CD14-positive monocyte (primary cell): ENCODE measurements at regions not wholly inside any gene's neighbourhood (a gene's known extent, or its start where the extent isn't known, plus 50 kb on each side); places are given as distances from the start of the nearest gene placed in this dataset.

Experiments
- DNase-seq, 3 donors: peaks; one replicate each; pipeline ENCODE4 v3.0.0-alpha.2; 2011 to 2022
- H2AFZ ChIP-seq: 2 replicates; pipeline ENCODE4 v1.6.0; 2012; ENCODE audit warnings: mild to moderate bottlenecking, low read depth, low read length, inconsistent platforms; ENCODE audit not compliant: insufficient read depth, poor library complexity, severe bottlenecking
- H3K27ac ChIP-seq, 2 donors: 1 replicate in 1 of 2; 2 replicates in 1 of 2; pipeline ENCODE4 v1.5.1; 2012 to 2013; ENCODE audit warnings: low read length in 2 of 2, control low read depth in 1 of 2, inconsistent platforms in 1 of 2, low read depth in 1 of 2, mild to moderate bottlenecking in 1 of 2
- H3K27me3 ChIP-seq, 2 donors: one replicate each; pipeline versions ENCODE4 v1.6.0 to v1.6.1; 2011 to 2013; ENCODE audit warnings: low read length in 2 of 2; ENCODE audit not compliant: control insufficient read depth in 2 of 2, insufficient read depth in 2 of 2
- H3K36me3 ChIP-seq, 2 donors: replicated peaks in 1 of 2; 1 replicate in 1 of 2; 2 replicates in 1 of 2; pipeline versions ENCODE4 v1.5.1 to v1.6.1; 2012 to 2013; ENCODE audit warnings: low read length in 2 of 2, control low read depth in 1 of 2, inconsistent platforms in 1 of 2, mild to moderate bottlenecking in 1 of 2; ENCODE audit not compliant: insufficient read depth in 2 of 2, control insufficient read depth in 1 of 2
- H3K4me1 ChIP-seq, 2 donors: 1 replicate in 1 of 2; 2 replicates in 1 of 2; pipeline versions ENCODE4 v1.5.1 to v1.6.1; 2012 to 2013; ENCODE audit warnings: low read length in 2 of 2, control low read depth in 1 of 2, inconsistent platforms in 1 of 2, mild to moderate bottlenecking in 1 of 2, moderate library complexity in 1 of 2; ENCODE audit not compliant: insufficient read depth in 2 of 2, control insufficient read depth in 1 of 2
- H3K4me2 ChIP-seq: replicated peaks from 2 replicates; pipeline ENCODE3; 2012; ENCODE audit warnings: low read length, moderate library complexity, mild to moderate bottlenecking; ENCODE audit not compliant: poor library complexity, severe bottlenecking; ENCODE audit errors: extremely low read depth
- H3K4me3 ChIP-seq, 3 experiments: fragments of 200-600 bp in 1 of 3; sonication (generic) in 1 of 3; replicated peaks in 1 of 3; 1 replicate in 2 of 3; 2 replicates in 1 of 3; pipeline ENCODE4 v1.5.1; 2011 to 2013; ENCODE audit warnings: low read length in 3 of 3, mild to moderate bottlenecking in 3 of 3, control low read depth in 2 of 3, low read depth in 2 of 3, inconsistent platforms in 1 of 3, moderate library complexity in 1 of 3
- H3K79me2 ChIP-seq: 2 replicates; pipeline ENCODE4 v1.6.0; 2012; ENCODE audit warnings: mild to moderate bottlenecking, control low read depth, inconsistent platforms, low read length, moderate library complexity; ENCODE audit not compliant: insufficient read depth
- H3K9ac ChIP-seq: 2 replicates; pipeline ENCODE4 v1.6.0; 2017; ENCODE audit warnings: low read length, mild to moderate bottlenecking; ENCODE audit not compliant: insufficient read depth, poor library complexity, severe bottlenecking
- H3K9me3 ChIP-seq, 2 donors: replicated peaks in 1 of 2; 1 replicate in 1 of 2; 2 replicates in 1 of 2; pipeline versions ENCODE4 v1.5.1 to v1.6.1; 2012 to 2013; ENCODE audit warnings: low read length in 2 of 2, control low read depth in 1 of 2; ENCODE audit not compliant: control insufficient read depth in 1 of 2, insufficient read depth in 1 of 2
- H4K20me1 ChIP-seq: 2 replicates; pipeline ENCODE4 v1.6.0; 2012; ENCODE audit warnings: mild to moderate bottlenecking, low read length, control low read depth, moderate library complexity; ENCODE audit not compliant: insufficient read depth
- H3K27ac Mint-ChIP-seq, 7 donors: one replicate each; pipeline ENCODE4 v1.8.0; 2020; ENCODE audit warnings: mild to moderate bottlenecking in 7 of 7, mixed read lengths in 7 of 7, moderate library complexity in 6 of 7, inconsistent platforms in 2 of 7
- H3K27me3 Mint-ChIP-seq, 3 donors: one replicate each; pipeline ENCODE4 v1.8.0; 2021 to 2022; ENCODE audit warnings: low read depth in 3 of 3, mild to moderate bottlenecking in 3 of 3, mixed read lengths in 3 of 3, moderate library complexity in 3 of 3, inconsistent platforms in 1 of 3
- H3K36me3 Mint-ChIP-seq, 2 donors: one replicate each; pipeline ENCODE4 v1.8.0; 2020; ENCODE audit warnings: mixed read lengths in 2 of 2, inconsistent platforms in 1 of 2, mild to moderate bottlenecking in 1 of 2
- H3K4me1 Mint-ChIP-seq: one replicate; pipeline ENCODE4 v1.8.0; 2020; ENCODE audit warnings: mild to moderate bottlenecking, mixed read lengths
- H3K4me3 Mint-ChIP-seq, 2 donors: one replicate each; pipeline ENCODE4 v1.8.0; 2020; ENCODE audit warnings: mild to moderate bottlenecking in 2 of 2, mixed read lengths in 2 of 2, moderate library complexity in 1 of 2
- H3K9me3 Mint-ChIP-seq, 7 donors: one replicate each; pipeline ENCODE4 v1.8.0; 2020 to 2022; ENCODE audit warnings: mixed read lengths in 7 of 7, mild to moderate bottlenecking in 6 of 7, moderate library complexity in 6 of 7, inconsistent platforms in 2 of 7
- CTCF ChIP-seq: fragments of 200-600 bp; IDR thresholded peaks from one replicate; pipeline ENCODE4 v1.8.0; 2022; ENCODE audit warnings: antibody characterized with exemption, mild to moderate bottlenecking
- WGBS: methylation state at CpG from one replicate; pipeline ENCODE4 v1.1.5; 2013; ENCODE audit warnings: missing lambda C conversion rate; ENCODE audit not compliant: insufficient coverage; 5-methylcytosine and 5-hydroxymethylcytosine counted together
- intact Hi-C, 2 donors: fragments of 100-400 bp; cut with micrococcal nuclease; formaldehyde crosslinking; loops; one replicate each; pipeline versions ENCODE4 v1.15.0 to v1.15.1; 2023

DNA sequence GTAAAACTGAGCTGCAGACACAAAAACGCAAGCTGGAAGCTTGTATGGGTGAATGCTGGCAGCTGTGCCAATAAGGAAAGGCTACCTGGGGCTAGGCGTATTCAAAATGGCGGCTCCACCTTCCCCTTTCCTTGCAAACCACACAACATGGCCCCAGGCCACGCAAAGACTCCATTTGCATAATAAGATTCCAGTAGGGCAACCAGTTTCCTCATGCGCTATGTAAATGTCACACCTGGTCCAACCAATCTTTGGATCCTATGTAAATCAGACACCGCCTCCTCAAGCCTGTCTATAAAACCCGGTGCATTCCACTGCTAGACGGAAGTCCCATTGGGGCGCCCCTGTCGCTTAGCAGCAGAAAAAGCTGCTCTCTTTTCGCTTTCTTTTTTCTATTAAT is 505.9 kb upstream of the BTBD3 start:
- DNase-seq: no peak
- Histone ChIP-seq H3K27ac (no peak overlapping the region), H3K9ac (no peak overlapping the region), H3K4me3 (no peak overlapping the region), H3K4me2 (no peak overlapping the region), H3K36me3 (no peaks in the 10 kb centered on the region), H3K79me2 (no peaks in the 10 kb centered on the region), H3K9me3 (peaks cover 0 to 4% of the 10 kb centered on the region in 2 donors), H3K27me3 (no peaks in the 10 kb centered on the region), H3K4me1 (no peaks in the 10 kb centered on the region), H4K20me1 (no peaks in the 10 kb centered on the region), H2AFZ (no peak overlapping the region)
- no peak for TF ChIP-seq CTCF
- WGBS: 97% methylated on average over 10 of the region's 11 CpGs
- Mint-ChIP-seq H3K27ac (no peak overlapping the region), H3K36me3 (no peaks in the 10 kb centered on the region), H3K4me1 (no peaks in the 10 kb centered on the region), H3K4me3 (no peak overlapping the region), H3K9me3 (peaks cover 2 to 12% (median 8%) of the 10 kb centered on the region in 7 donors), H3K27me3 (no peaks in the 10 kb centered on the region)
- intact Hi-C loops: no loop called here

- H3K9ac ChIP-seq: no peak overlapping the region
- H3K4me1 Mint-ChIP-seq: no peaks in the 10 kb centered on the region
Observed at GRCh38 chr20:11426948-11427347, 490.7 kb upstream of the BTBD3 start.

More at GRCh38 chr20:11426948-11427347, 490.7 kb upstream of the BTBD3 start:
- no peak overlapping the region for H2AFZ ChIP-seq
- no peak overlapping the region for H3K4me2 ChIP-seq
- no peaks in the 10 kb centered on the region for H3K9me3 ChIP-seq
- H3K27me3 ChIP-seq: no peaks in the 10 kb centered on the region
- H3K79me2 ChIP-seq: no peaks in the 10 kb centered on the region
- H3K36me3 ChIP-seq: no peaks in the 10 kb centered on the region
- TF ChIP-seq CTCF: no peak
- no peak for DNase-seq
- H3K4me3 ChIP-seq: no peak overlapping the region
- no peak overlapping the region for H3K27ac ChIP-seq
- Mint-ChIP-seq H3K27ac (no peak overlapping the region), H3K36me3 (no peaks in the 10 kb centered on the region), H3K9me3 (peaks cover 0 to 5% (median 3%) of the 10 kb centered on the region in 7 donors), H3K4me3 (no peak overlapping the region), H3K27me3 (peaks cover 0 to 2% (median 1%) of the 10 kb centered on the region in 3 donors)
- H4K20me1 ChIP-seq: no peaks in the 10 kb centered on the region
- H3K4me1 ChIP-seq: no peaks in the 10 kb centered on the region
- 92% methylated on average over 2 of the region's 3 CpGs for WGBS
- intact Hi-C loops: no loop called here
